A172 (cell line): ENCODE measurements at regions not wholly inside any gene's neighbourhood (a gene's known extent, or its start where the extent isn't known, plus 50 kb on each side); places are given as distances from the start of the nearest gene placed in this dataset.
"Not testable (repeated sequence)": the region's sequence is repeated elsewhere in the genome, so short reads cannot be mapped to it uniquely, and the experiment has no call there.

ENCODE experiments used
- DNase-seq: peaks from one replicate; pipeline ENCODE4 v3.0.0-alpha.2; 2015; ENCODE audit warnings: low spot score

DNA sequence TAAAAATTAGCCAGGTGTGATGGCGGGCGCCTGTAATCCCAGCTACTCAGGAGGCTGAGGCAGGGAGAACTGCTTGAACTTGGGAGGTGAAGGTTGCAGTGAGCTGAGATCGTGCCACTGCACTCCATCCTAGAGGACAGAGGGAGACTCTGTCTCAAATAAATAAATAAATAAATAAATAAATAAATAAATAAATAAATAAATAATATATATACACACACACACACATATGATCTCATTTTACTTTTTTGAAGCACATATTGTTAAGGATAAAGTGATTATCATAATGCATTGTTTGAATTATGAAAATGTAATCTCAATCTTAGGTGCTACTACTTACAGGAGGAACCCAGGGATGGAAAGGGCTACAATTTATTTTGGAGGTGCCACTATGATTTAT, 130.5 kb upstream of the PCDH7 start:
- DNase-seq = not testable (repeated sequence)

DNA sequence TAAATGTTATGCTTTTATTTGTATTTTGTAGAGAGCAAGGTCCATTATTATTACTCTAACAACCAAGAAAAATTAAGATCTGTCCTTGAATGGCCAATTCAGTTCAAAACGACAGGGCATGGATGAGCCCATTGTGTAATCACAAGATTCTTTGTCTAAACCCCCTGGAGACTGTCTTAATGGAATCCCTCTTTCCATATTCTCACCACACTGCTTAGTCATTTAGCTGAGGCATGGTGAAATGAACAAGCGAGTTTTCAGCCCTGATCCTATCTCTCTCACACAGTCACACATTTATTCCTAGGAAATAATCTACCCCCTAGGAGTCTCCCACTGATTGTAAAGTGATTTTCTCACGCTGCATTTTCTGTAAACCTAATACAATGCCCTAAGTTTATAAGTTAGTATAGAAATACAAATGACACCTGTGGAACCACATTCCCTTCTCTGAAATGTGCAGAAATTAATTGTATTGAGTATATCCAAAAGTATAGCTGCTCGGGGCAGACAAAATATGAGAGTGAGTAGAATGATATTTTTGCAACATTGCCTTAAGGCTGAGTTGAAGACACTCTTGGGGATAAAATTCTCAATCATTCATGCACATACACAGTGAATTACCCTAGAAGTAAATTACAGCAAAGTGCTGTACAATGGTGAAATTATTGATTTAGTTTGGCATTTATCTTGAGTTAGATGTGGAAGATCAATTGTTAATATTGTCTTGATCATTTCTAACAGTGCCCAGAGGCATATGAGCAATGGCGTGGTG, 119.7 kb upstream of the PCDH7 start:
- DNase-seq = peak; percentile 50

GRCh38 chr4:30601070-30601865, 118.9 kb upstream of the PCDH7 start:
- DNase-seq = no peak

DNA sequence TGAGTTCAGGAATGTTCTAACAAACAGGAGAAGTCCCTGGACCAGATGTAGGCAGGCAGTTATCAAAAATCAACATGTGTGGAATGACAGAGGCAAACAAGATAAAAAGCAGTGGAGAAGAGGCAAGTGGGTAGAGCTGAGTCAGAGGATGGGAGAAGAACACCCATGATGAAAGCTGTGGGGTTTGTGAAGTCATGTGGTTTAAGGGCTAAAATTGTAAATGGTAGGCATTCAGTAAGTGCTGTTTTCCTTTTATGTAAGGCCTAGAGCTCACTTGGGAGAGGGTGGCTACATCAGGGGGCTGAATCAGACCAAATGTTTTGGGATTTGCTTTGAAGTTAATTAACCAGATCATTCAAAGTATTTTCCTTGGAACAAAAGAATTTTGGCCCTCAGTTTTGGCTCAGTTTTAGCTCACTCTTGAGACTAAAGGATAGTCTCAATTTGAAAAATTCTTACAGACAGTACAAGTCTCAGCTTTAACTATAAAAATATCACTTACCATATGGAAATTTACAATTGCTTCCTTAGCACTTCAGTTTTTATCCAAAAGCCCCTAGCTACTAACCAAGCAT, 114.5 kb upstream of the PCDH7 start:
- no peak for DNase-seq

- no peak for DNase-seq
These were observed 109.8 kb upstream of the PCDH7 start for GRCh38 chr4:30610361-30610760.

DNA sequence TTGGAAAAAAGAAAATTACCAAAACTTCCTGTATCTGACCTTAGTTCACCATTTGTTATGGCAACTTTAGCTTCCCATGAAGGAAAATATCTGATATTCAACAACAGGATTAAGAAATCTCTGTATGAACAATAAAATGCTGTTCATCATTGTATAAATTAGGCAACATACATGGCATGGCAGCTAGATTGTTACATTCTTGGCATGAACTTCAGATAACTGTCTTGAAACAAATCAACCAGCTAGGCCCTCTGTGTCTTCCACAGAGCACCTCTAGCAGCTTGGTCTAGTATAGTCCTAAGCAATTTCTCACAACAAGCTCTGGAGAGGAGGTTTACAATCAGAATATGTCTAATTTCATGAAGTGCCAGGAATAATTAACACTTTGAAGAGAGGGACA, 105.4 kb upstream of the PCDH7 start:
- DNase-seq = no peak

- DNase-seq = no peak
These were observed 103.1 kb upstream of the PCDH7 start for GRCh38 chr4:30616942-30617646.

DNA sequence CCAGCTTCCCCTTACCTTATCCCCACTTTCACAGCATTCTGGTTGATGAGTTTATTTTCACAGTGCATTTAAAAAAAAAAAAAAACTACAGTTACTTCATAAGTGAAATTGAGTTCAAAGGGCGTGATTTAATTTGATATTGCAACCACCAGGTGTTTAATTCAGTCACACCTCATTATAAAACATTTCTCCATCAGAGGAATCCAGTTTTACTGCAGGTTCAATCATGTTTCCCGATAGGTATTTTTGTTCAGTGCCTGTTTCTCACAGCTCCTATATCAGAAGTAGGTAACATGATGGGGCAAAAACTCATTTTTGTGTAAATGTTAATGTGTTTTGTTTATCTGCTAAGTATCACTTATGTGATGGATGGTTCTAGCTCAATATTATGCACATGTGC, 102.3 kb upstream of the PCDH7 start:
- DNase-seq = no peak

- DNase-seq = no peak
These were observed 100.5 kb upstream of the PCDH7 start for GRCh38 chr4:30619679-30620078.

DNA sequence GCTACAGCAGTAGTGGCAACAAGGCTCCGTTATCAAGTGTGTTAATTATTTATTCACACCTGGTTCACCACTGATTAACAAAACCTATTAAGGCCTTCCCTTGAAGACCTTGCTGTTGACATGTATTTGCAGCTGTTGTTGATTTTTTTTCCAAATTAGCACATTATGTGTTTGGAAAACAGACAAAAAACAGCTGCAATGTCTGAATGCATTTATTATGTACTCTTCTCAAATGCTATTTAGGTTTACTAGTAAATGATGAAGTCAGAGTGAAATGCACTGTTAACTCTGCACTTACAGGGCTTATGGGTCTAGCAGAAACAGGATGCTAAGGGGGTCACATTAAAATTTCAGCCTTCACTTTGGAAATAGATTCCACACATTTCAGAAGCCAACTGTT, 99.5 kb upstream of the PCDH7 start:
- no peak for DNase-seq

DNA sequence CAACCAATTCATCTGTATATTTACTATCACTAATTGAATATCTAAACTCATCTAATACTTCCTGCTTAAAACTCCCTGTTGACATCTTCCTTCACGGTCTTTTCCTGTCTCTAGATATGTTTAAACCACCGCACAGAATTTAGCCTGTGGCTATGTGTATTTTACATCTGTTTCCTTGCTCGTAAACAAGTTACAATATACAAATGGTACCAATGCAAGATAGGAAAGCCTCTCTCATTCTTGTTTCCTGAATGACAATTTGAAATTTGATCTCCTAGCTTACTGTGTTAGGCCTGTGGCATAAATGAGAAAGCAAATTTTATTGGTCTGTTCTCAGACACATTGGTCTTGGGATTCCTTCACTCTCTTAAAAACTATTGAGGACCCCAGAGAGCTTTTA, 89.7 kb upstream of the PCDH7 start:
- DNase-seq = no peak

DNA sequence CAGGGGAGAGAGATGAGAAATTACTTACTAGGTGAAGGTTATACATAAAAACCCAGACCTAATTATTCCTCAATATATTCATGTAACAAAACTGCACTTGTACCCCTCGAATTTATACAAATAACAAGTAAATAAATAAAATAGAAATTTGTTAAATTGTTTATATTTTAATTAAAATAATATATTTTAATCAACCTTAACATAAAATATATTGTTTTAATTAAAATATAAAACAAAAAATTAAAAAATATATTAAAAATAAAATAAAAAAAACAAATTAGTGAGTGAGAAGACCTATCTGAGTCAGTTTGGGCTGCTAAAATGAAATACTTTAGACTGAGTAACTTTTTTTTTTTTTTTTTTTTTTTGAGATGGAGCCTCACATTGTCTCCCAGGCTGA, 87.4 kb upstream of the PCDH7 start:
- DNase-seq = no peak

DNA sequence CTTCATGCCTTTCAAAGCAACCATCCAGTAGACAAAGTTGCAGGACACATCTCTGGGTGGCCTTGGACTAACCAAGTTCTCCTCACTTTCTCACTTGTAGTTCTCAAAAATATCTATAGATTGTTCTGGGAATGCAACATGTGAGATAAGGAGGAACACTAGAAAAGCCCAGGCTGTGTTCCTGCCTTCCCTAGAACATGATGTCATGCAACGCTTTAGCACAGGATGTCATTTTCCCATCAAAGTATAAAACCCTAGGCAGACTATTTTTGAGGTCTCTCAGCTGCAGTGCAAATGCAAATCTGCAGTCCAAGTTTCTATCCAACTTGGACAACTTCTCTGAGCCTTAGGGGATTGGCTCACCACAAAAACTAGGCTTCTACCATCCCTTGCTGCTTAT, 78.8 kb upstream of the PCDH7 start:
- no peak for DNase-seq

- DNase-seq = no peak
These were observed 77.6 kb upstream of the PCDH7 start for GRCh38 chr4:30642567-30642966.

DNA sequence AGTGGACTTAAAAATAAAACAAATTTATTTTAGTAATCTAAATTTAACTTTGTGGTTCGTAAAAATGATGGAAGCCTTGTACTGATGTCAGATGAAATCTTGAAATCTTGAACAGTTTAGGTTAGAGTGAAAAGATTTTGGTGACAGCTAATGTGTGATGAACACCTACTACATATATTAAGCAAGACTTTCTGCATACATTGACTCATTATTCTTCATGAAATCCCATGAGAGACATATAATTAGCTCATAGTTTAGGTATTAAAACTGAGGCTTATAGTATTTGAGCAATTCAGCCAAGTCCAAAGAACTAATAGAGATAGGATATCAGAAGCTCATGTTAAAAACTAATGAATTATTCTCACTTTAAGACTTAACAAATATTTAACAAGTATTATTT, 66.9 kb upstream of the PCDH7 start:
- no peak for DNase-seq

GRCh38 chr4:30656828-30657227, 63.3 kb upstream of the PCDH7 start:
- DNase-seq = no peak

DNA sequence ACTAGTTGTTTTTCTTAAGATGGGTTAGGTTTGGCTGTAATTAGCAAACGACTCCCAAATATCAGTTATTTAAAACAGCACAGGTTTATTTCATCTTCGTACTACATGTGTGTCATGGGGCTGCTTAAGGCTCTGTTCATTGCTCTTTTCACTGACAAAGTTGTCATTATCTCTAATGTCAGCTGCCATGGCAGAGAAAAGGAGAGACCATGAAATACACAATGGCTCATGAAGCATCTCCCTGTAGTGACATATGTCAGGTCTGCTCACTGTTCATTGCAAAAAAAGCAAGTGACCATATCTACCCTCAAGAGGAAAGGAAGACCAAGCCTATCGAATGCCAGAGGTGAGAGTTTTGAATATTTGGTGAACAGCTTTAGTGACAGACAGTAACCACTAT, 52.2 kb upstream of the PCDH7 start:
- no peak for DNase-seq

GRCh38 chr4:30670206-30670605, 50.0 kb upstream of the PCDH7 start:
- no peak for DNase-seq
